ENCODE measurements at regions not wholly inside any gene's neighbourhood (a gene's known extent, or its start where the extent isn't known, plus 50 kb on each side); places are given as distances from the start of the nearest gene placed in this dataset.

DNA sequence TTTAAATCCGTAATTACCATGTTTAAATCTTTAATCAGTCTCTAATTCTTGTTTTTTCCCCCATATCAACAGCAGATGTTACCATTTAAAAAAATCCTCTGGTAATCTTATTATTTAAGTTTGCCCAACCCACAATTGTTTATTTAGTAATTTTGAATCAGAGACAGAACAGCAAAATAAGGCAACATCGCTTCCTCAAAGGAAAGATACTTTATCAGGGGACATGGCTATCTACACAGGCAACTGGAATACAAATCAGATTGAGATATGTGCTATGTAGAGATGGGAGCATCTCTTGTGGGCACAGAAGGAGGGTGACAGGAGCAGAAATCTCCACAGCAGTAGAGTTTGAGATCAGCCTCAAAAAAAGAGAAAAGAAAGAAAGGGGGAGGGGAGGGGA, 674.4 kb downstream of the SEMA5A start:
- Mint-ChIP-seq H3K27ac (no peak overlapping the region), H3K9me3 (no peaks in the 10 kb centered on the region), H3K4me1 (no peaks in the 10 kb centered on the region), H3K4me3 (no peak overlapping the region), H3K27me3 (ENCODE audit: low read depth, poor library complexity) (peaks cover 3% of the 10 kb centered on the region), H3K36me3 (ENCODE audit: low read depth) (no peaks in the 10 kb centered on the region)
- TF ChIP-seq, protein P1, sequence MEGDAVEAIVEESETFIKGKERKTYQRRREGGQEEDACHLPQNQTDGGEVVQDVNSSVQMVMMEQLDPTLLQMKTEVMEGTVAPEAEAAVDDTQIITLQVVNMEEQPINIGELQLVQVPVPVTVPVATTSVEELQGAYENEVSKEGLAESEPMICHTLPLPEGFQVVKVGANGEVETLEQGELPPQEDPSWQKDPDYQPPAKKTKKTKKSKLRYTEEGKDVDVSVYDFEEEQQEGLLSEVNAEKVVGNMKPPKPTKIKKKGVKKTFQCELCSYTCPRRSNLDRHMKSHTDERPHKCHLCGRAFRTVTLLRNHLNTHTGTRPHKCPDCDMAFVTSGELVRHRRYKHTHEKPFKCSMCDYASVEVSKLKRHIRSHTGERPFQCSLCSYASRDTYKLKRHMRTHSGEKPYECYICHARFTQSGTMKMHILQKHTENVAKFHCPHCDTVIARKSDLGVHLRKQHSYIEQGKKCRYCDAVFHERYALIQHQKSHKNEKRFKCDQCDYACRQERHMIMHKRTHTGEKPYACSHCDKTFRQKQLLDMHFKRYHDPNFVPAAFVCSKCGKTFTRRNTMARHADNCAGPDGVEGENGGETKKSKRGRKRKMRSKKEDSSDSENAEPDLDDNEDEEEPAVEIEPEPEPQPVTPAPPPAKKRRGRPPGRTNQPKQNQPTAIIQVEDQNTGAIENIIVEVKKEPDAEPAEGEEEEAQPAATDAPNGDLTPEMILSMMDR (IDR thresholded peaks at IDR 0.05): no peak
- no peak for DNase-seq

DNA sequence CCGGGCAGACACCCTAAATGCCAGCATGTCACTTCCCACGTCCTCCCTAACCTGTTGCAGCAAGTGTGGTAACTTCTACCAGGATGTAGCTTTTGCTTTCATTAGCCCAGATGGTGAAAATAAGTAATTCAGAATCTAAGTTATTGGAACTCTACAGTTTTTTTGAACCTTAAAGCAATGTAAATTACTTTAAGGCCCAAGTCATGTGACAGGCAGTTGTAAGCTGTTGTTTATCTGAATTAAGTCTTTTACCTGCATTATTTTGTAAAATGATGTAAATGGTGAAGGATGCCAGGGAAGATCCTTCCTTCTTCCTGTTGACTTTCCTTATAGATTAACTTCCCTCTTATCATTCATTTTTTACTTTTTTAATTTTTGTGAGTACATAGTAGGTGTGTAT, 670.2 kb downstream of the SEMA5A start:
- Mint-ChIP-seq H3K36me3 (ENCODE audit: low read depth) (no peaks in the 10 kb centered on the region), H3K4me1 (no peaks in the 10 kb centered on the region), H3K4me3 (no peak overlapping the region), H3K27ac (no peak overlapping the region), H3K9me3 (peaks cover 6% of the 10 kb centered on the region), H3K27me3 (ENCODE audit: low read depth, poor library complexity) (peaks cover 3% of the 10 kb centered on the region)
- no peak for DNase-seq
- TF ChIP-seq, protein P1 (IDR thresholded peaks at IDR 0.05): no peak

DNA sequence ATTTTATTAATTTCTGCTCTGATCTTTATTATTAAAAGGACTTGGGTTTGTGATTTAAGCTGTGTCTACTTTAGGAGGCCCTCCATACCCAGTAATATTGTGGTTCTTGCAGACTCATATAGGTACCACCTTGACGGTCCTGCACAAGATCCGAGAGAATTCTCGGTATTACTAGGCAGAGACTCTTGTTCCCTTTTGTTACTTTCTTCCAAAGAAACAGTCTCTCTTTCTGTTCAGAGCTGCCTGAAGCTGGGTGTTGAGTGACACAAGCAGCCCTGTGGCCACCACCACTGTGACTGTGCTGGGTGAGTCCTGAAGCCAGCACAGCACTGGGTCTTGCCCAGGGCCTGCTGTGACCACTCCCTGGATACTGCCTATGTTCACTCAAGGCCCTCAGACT, 666.6 kb downstream of the SEMA5A start:
- no peak overlapping the region for H3K27ac Mint-ChIP-seq
- peaks cover 4% of the 10 kb centered on the region for H3K27me3 Mint-ChIP-seq (ENCODE audit: low read depth, poor library complexity)
- TF ChIP-seq, protein P1 (IDR thresholded peaks at IDR 0.05): no peak
- H3K9me3 Mint-ChIP-seq: peaks cover 6% of the 10 kb centered on the region
- no peaks in the 10 kb centered on the region for H3K4me1 Mint-ChIP-seq
- no peaks in the 10 kb centered on the region for H3K36me3 Mint-ChIP-seq (ENCODE audit: low read depth)
- H3K4me3 Mint-ChIP-seq: no peak overlapping the region
- DNase-seq: no peak

DNA sequence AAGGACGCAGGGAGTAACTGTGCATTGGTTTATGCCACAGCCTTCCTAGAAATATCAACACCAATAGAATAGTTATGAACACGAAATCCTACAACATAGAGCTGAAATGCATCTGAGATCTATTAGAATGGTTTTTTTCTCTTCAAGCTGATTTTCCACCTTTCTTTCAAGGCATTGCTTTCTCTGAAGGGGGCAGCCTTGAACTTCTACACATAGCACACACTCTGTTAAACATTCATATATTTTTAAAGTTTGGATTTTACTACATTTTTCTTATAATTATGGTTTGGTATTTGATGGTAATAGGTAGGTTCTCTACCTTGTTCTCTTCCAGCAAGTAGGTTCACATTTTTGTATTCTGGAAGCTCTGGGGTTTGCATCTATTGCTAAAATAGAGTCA, 661.8 kb downstream of the SEMA5A start:
- Mint-ChIP-seq H3K36me3 (ENCODE audit: low read depth) (no peaks in the 10 kb centered on the region), H3K4me3 (no peak overlapping the region), H3K9me3 (peaks cover 9% of the 10 kb centered on the region), H3K4me1 (no peaks in the 10 kb centered on the region), H3K27ac (no peak overlapping the region), H3K27me3 (ENCODE audit: low read depth, poor library complexity) (peaks cover 4% of the 10 kb centered on the region)
- TF ChIP-seq, protein P1 (IDR thresholded peaks at IDR 0.05): no peak
- DNase-seq: no peak

DNA sequence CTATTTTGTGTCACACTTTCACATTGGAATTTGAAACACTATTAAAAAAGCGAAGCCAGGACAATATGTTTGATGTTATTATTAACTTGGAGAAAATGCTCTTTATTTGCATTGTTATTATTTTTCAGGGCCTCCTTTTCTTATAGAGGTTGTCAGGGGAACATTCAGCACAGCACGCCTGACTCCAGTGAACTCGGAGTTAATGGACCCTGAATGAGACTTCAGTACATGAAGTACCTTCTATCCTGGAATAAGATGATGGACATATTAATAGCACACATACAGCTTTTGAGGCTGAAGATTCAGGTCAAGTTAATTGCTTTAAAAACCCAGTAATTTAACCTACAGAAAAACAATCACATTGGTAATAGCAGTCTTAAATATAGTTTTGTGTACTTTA, 652.9 kb downstream of the SEMA5A start:
- peaks cover 2% of the 10 kb centered on the region for H3K27me3 Mint-ChIP-seq (ENCODE audit: low read depth, poor library complexity)
- H3K4me3 Mint-ChIP-seq: no peak overlapping the region
- no peaks in the 10 kb centered on the region for H3K4me1 Mint-ChIP-seq
- H3K9me3 Mint-ChIP-seq: no peaks in the 10 kb centered on the region
- no peak overlapping the region for H3K27ac Mint-ChIP-seq
- DNase-seq: no peak
- TF ChIP-seq, protein P1 (IDR thresholded peaks at IDR 0.05): no peak
- no peaks in the 10 kb centered on the region for H3K36me3 Mint-ChIP-seq (ENCODE audit: low read depth)

DNA sequence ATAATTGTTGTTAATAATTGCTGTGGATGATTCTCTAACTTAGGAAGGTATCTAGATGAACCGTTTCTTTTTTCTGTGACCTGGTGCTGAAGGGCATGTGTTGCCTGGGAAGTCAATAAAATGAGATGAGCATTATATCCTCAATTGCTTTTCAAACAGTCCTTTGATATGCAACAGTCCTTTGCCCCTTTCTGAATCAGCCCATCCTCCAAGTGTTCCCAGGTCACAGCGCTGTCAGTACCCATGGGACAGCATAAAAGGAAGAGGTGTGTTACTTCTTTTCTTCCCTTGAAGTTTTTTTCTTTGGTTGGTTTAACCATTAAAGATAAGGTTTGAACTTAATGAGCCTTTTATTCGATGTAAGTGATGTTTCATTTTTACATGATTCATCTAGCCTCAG, 651.8 kb downstream of the SEMA5A start:
- no peaks in the 10 kb centered on the region for H3K4me1 Mint-ChIP-seq
- no peaks in the 10 kb centered on the region for H3K36me3 Mint-ChIP-seq (ENCODE audit: low read depth)
- peaks cover 2% of the 10 kb centered on the region for H3K27me3 Mint-ChIP-seq (ENCODE audit: low read depth, poor library complexity)
- no peak for DNase-seq
- no peaks in the 10 kb centered on the region for H3K9me3 Mint-ChIP-seq
- H3K4me3 Mint-ChIP-seq: no peak overlapping the region
- H3K27ac Mint-ChIP-seq: no peak overlapping the region
- TF ChIP-seq, protein P1 (IDR thresholded peaks at IDR 0.05): no peak
